HG02623 (cell line): ENCODE measurements at regions not wholly inside any gene's neighbourhood (a gene's known extent, or its start where the extent isn't known, plus 50 kb on each side); places are given as distances from the start of the nearest gene placed in this dataset.

Experiments used
- ATAC-seq: cut with Tn5 transposase; IDR thresholded peaks from one replicate; pipeline ENCODE4 v1.9.1; 2021; ENCODE audit warnings: moderate library complexity; ENCODE audit not compliant: unreplicated experiment

- no peak for ATAC-seq
These were observed 371.3 kb downstream of the FBXW7 start for GRCh38 chr4:152164561-152164960.

GRCh38 chr4:152162331-152162697, 373.6 kb downstream of the FBXW7 start:
- no peak for ATAC-seq

GRCh38 chr4:152161676-152162330, 374.1 kb downstream of the FBXW7 start:
- no peak for ATAC-seq

GRCh38 chr4:152160225-152160800, 375.6 kb downstream of the FBXW7 start:
- no peak for ATAC-seq

- no peak for ATAC-seq
These were observed 376.1 kb downstream of the FBXW7 start for GRCh38 chr4:152159773-152160172.

- no peak for ATAC-seq
These were observed 377.7 kb downstream of the FBXW7 start for GRCh38 chr4:152158225-152158624.

GRCh38 chr4:152157629-152158028, 378.3 kb downstream of the FBXW7 start:
- no peak for ATAC-seq

- ATAC-seq: no peak
These were observed 379.4 kb downstream of the FBXW7 start for GRCh38 chr4:152156442-152156841.

GRCh38 chr4:152155070-152155469, 380.8 kb downstream of the FBXW7 start:
- ATAC-seq: no peak

GRCh38 chr4:152154433-152154832, 381.5 kb downstream of the FBXW7 start:
- ATAC-seq: no peak

GRCh38 chr4:152153476-152154270, 382.2 kb downstream of the FBXW7 start:
- ATAC-seq: no peak

- no peak for ATAC-seq
These were observed 385.7 kb downstream of the FBXW7 start for GRCh38 chr4:152150214-152150613.

- ATAC-seq: no peak
These were observed 386.1 kb downstream of the FBXW7 start for GRCh38 chr4:152149745-152150144.

- ATAC-seq: no peak
These were observed 387.2 kb upstream of the GATB start for GRCh38 chr4:152148057-152148456.

- ATAC-seq: no peak
These were observed 385.4 kb upstream of the GATB start for GRCh38 chr4:152146244-152146643.

GRCh38 chr4:152143806-152144205, 383.0 kb upstream of the GATB start:
- ATAC-seq: no peak

GRCh38 chr4:152138451-152138850, 377.6 kb upstream of the GATB start:
- no peak for ATAC-seq

- no peak for ATAC-seq
These were observed 372.0 kb upstream of the GATB start for GRCh38 chr4:152132776-152133175.

- ATAC-seq: no peak
These were observed 367.5 kb upstream of the GATB start for GRCh38 chr4:152128356-152128755.

- no peak for ATAC-seq
These were observed 365.4 kb upstream of the GATB start for GRCh38 chr4:152126238-152126637.

GRCh38 chr4:152118819-152119553, 358.2 kb upstream of the GATB start:
- no peak for ATAC-seq
